Mesothelial cell of epicardium (in vitro differentiated cells): ENCODE measurements at regions not wholly inside any gene's neighbourhood (a gene's known extent, or its start where the extent isn't known, plus 50 kb on each side); places are given as distances from the start of the nearest gene placed in this dataset.
"Not testable (repeated sequence)": the region's sequence is repeated elsewhere in the genome, so short reads cannot be mapped to it uniquely, and the experiment has no call there.

Experiments
- DNase-seq, 2 experiments: peaks; one replicate each; pipeline ENCODE4 v3.0.0; 2021; ENCODE audit warnings: low spot score in 2 of 2; ENCODE audit not compliant: unreplicated experiment in 2 of 2
- H3K27ac Mint-ChIP-seq: 2 replicates; pipeline ENCODE4 v1.8.0; 2021; ENCODE audit warnings: mixed read lengths
- H3K27me3 Mint-ChIP-seq: 2 replicates; pipeline ENCODE4 v1.8.0; 2021; ENCODE audit warnings: low read depth, mixed read lengths
- H3K36me3 Mint-ChIP-seq: 2 replicates; pipeline ENCODE4 v1.8.0; 2021; ENCODE audit warnings: mixed read lengths
- H3K4me1 Mint-ChIP-seq: 2 replicates; pipeline ENCODE4 v1.8.0; 2021; ENCODE audit warnings: mixed read lengths
- H3K4me3 Mint-ChIP-seq: 2 replicates; pipeline ENCODE4 v1.8.0; 2021; ENCODE audit warnings: mild to moderate bottlenecking, moderate library complexity, mixed read lengths
- H3K9me3 Mint-ChIP-seq: 2 replicates; pipeline ENCODE4 v1.8.0; 2021; ENCODE audit warnings: mixed read lengths

GRCh38 chr16:29578898-29579297 is 72.7 kb upstream of the NPIPB12 start:
- H3K4me1 Mint-ChIP-seq, H3K4me3 Mint-ChIP-seq, H3K9me3 Mint-ChIP-seq, H3K27ac Mint-ChIP-seq, H3K27me3 Mint-ChIP-seq, H3K36me3 Mint-ChIP-seq, DNase-seq: not testable (repeated sequence)

- DNase-seq, H3K9me3 Mint-ChIP-seq, H3K4me1 Mint-ChIP-seq, H3K4me3 Mint-ChIP-seq, H3K36me3 Mint-ChIP-seq, H3K27ac Mint-ChIP-seq, H3K27me3 Mint-ChIP-seq: not testable (repeated sequence)
These were observed 75.6 kb upstream of the NPIPB12 start for GRCh38 chr16:29581764-29582163.

GRCh38 chr16:29591919-29592318 is 71.1 kb upstream of the SPN start:
- H3K4me3 Mint-ChIP-seq, DNase-seq, H3K9me3 Mint-ChIP-seq, H3K4me1 Mint-ChIP-seq, H3K27ac Mint-ChIP-seq, H3K27me3 Mint-ChIP-seq, H3K36me3 Mint-ChIP-seq: not testable (repeated sequence)

- H3K4me3 Mint-ChIP-seq: peak overlapping the region; percentile 94
- peak overlapping the region; percentile 98 for H3K27ac Mint-ChIP-seq
- H3K27me3 Mint-ChIP-seq, DNase-seq, H3K36me3 Mint-ChIP-seq, H3K9me3 Mint-ChIP-seq, H3K4me1 Mint-ChIP-seq: not testable (repeated sequence)
These were observed 68.7 kb upstream of the SPN start for GRCh38 chr16:29594269-29594925.

GRCh38 chr16:29594926-29595838 is 67.9 kb upstream of the SPN start:
- not testable (repeated sequence) for H3K36me3 Mint-ChIP-seq, H3K4me1 Mint-ChIP-seq, H3K27me3 Mint-ChIP-seq, H3K9me3 Mint-ChIP-seq
- H3K4me3 Mint-ChIP-seq: peak overlapping the region; percentile 73
- peak; percentile 86 to 93 for DNase-seq
- H3K27ac Mint-ChIP-seq: peak overlapping the region; percentile 98

GRCh38 chr16:29597030-29597429 is 66.0 kb upstream of the SPN start:
- H3K9me3 Mint-ChIP-seq, H3K27ac Mint-ChIP-seq, DNase-seq, H3K4me3 Mint-ChIP-seq, H3K27me3 Mint-ChIP-seq, H3K36me3 Mint-ChIP-seq: not testable (repeated sequence)
- peaks cover 18% of the 10 kb centered on the region for H3K4me1 Mint-ChIP-seq

GRCh38 chr16:29600111-29601000 is 62.7 kb upstream of the SPN start:
- Mint-ChIP-seq H3K4me1 (peaks cover 24% of the 10 kb centered on the region), H3K27ac (peak overlapping the region; percentile 69)
- H3K36me3 Mint-ChIP-seq, H3K9me3 Mint-ChIP-seq, H3K27me3 Mint-ChIP-seq, DNase-seq, H3K4me3 Mint-ChIP-seq: not testable (repeated sequence)

- Mint-ChIP-seq H3K4me1 (peaks cover 29% of the 10 kb centered on the region), H3K27ac (peak overlapping the region; percentile 45)
- DNase-seq, H3K9me3 Mint-ChIP-seq, H3K36me3 Mint-ChIP-seq, H3K27me3 Mint-ChIP-seq, H3K4me3 Mint-ChIP-seq: not testable (repeated sequence)
These were observed 60.8 kb upstream of the SPN start for GRCh38 chr16:29602247-29602625.

- H3K36me3 Mint-ChIP-seq, DNase-seq, H3K4me3 Mint-ChIP-seq, H3K9me3 Mint-ChIP-seq, H3K27me3 Mint-ChIP-seq: not testable (repeated sequence)
- Mint-ChIP-seq H3K4me1 (peaks cover 33% of the 10 kb centered on the region), H3K27ac (peak overlapping the region; percentile 21)
These were observed 60.4 kb upstream of the SPN start for GRCh38 chr16:29602683-29603088.

GRCh38 chr16:29604631-29605549 is 58.2 kb upstream of the SPN start:
- not testable (repeated sequence) for H3K4me3 Mint-ChIP-seq, DNase-seq

GRCh38 chr16:29605593-29606205 is 57.3 kb upstream of the SPN start:
- H3K27me3 Mint-ChIP-seq, H3K4me3 Mint-ChIP-seq, H3K36me3 Mint-ChIP-seq, DNase-seq, H3K9me3 Mint-ChIP-seq: not testable (repeated sequence)
- Mint-ChIP-seq H3K4me1 (peaks cover 46% of the 10 kb centered on the region), H3K27ac (peak overlapping the region; percentile 43)

More at GRCh38 chr16:29604631-29605549, 58.2 kb upstream of the SPN start:
- Mint-ChIP-seq H3K4me1 (peaks cover 46% of the 10 kb centered on the region), H3K27ac (peak overlapping the region; percentile 92)
- not testable (repeated sequence) for H3K27me3 Mint-ChIP-seq, H3K9me3 Mint-ChIP-seq, H3K36me3 Mint-ChIP-seq

- DNase-seq, H3K27me3 Mint-ChIP-seq, H3K36me3 Mint-ChIP-seq, H3K9me3 Mint-ChIP-seq: not testable (repeated sequence)
- Mint-ChIP-seq H3K4me3 (peak overlapping the region; percentile 3), H3K4me1 (peaks cover 46% of the 10 kb centered on the region), H3K27ac (peak overlapping the region; percentile 72)
These were observed 56.2 kb upstream of the SPN start for GRCh38 chr16:29606669-29607427.
